ENCODE measurements at regions not wholly inside any gene's neighbourhood (a gene's known extent, or its start where the extent isn't known, plus 50 kb on each side); places are given as distances from the start of the nearest gene placed in this dataset.
A peak's percentile ranks its signal among the peaks of the same experiment; 100 is the strongest.

- no peak for DNase-seq (ENCODE audit: low read depth in 4 of 4, low spot score in 3 of 4)
Observed at GRCh38 chr14:34354556-34354955, 107.5 kb downstream of the SPTSSA start.

GRCh38 chr14:34350903-34351302 is 111.1 kb downstream of the SPTSSA start:
- no peak for DNase-seq (ENCODE audit: low read depth in 4 of 4, low spot score in 3 of 4)

DNA sequence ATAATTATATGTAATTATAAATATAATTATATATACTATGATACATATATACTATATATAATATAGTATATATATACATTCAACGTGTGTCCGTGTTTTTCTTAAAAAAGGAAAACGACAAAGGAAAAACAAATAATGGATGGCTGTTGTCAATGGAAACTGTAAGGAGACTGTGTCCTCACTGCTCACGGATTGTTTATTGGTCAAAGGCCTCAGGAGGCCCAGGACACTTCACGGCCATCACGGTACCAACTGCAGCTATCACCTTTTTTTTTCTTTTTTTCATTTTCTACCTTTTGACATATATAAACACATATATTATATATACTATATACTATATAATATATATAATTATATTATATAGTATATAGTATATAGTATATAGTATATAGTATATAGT is 113.4 kb downstream of the SPTSSA start:
- DNase-seq (ENCODE audit: low read depth in 4 of 4, low spot score in 3 of 4) = no peak

DNA sequence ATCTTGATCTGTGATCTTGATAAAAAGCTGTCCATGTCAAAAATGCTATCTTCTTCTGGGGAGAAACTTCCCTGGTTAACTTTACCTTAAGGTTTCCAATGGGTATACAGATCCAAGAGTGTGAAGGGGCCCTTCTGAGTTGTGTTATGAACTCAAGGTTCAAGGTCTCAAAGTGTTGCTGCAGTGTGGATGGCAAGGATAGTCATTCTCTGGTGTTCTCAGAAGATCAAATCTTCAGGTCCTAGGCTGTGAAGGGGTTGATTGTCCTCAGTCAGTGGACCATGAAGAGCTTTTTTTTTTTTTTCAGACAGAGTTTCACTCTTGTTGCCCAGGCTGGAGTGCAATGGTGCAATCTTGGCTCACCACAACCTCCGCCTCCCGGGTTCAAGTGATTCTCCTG is 114.4 kb downstream of the SPTSSA start:
- no peak for DNase-seq (ENCODE audit: low read depth in 4 of 4, low spot score in 3 of 4)

GRCh38 chr14:34345718-34346465 is 116.1 kb downstream of the SPTSSA start:
- DNase-seq (ENCODE audit: low read depth in 4 of 4, low spot score in 3 of 4) = no peak

DNA sequence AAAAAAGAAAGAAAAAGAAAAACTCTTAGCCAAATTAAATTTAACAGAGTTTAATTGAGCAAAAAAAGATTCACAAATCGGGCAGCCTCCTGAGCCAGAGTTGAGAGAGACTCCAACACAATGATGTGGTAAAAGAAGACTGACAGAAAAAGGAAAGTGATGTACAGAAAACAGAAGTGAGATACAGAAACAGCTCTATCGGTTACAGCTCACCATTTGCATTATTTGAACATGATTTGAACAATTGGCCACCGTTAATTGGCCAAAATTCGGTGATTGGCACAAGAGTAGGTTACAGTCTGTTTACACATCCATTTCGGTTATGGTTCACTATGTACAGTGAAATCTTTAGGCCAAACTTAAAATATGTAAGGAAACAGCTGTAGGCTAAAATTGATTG is 117.7 kb downstream of the SPTSSA start:
- DNase-seq (ENCODE audit: low read depth in 4 of 4, low spot score in 3 of 4) = no peak

DNA sequence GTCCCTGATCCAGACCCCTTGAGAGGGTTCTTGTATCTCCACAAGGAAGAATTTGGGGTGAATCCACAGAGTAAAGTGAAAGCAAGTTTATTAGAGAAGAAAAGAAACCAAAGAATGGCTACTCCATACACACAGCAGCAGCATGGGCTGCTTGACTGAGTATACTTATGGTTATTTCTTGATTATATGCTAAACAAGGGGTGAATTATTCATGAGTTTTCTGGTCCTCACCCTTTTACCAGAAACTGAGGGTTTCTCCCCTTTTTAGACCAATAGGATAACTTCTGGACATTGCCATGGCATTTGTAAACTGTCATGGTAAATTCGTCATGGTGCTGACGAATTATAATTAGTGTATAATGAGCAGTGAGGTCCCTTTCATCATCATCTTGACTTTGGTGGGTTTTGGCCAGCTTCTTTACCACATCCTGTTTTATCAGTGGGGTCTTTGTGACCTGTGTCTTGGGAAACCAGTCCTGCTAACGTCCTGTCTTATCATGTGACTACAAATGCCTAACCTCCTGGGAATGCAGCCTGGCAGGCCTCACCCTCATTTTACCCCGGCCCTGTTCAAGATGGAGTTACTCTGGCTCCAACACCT is 121.9 kb downstream of the SPTSSA start:
- DNase-seq (ENCODE audit: low read depth in 4 of 4, low spot score in 3 of 4) = no peak

- no peak for DNase-seq (ENCODE audit: low read depth in 4 of 4, low spot score in 3 of 4)
Observed at GRCh38 chr14:34338056-34338455, 124.0 kb downstream of the SPTSSA start.

DNA sequence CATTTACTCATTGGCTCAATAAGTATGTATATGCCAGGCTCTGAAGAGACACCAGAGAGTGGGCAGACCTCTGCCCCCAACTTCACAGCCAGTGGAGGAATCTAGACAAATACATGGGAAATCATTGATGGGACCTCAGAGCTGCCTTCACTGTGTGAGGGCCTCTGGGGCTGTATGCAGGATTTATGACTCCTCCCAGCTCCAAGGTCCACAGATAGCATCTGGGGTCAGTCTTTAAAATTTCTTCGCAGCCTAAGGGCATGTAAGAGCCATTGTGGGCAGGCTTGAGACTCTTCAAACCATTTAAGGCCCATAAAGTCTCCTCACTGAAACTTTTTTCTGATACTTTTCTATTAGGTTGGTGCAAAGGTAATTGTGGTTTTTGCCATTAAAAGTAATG is 125.5 kb downstream of the SPTSSA start:
- no peak for DNase-seq (ENCODE audit: low read depth in 4 of 4, low spot score in 3 of 4)

GRCh38 chr14:34335968-34336367 is 126.1 kb downstream of the SPTSSA start:
- no peak for DNase-seq (ENCODE audit: low read depth in 4 of 4, low spot score in 3 of 4)

GRCh38 chr14:34334329-34334728 is 127.7 kb downstream of the SPTSSA start:
- no peak for DNase-seq (ENCODE audit: low read depth in 4 of 4, low spot score in 3 of 4)

DNA sequence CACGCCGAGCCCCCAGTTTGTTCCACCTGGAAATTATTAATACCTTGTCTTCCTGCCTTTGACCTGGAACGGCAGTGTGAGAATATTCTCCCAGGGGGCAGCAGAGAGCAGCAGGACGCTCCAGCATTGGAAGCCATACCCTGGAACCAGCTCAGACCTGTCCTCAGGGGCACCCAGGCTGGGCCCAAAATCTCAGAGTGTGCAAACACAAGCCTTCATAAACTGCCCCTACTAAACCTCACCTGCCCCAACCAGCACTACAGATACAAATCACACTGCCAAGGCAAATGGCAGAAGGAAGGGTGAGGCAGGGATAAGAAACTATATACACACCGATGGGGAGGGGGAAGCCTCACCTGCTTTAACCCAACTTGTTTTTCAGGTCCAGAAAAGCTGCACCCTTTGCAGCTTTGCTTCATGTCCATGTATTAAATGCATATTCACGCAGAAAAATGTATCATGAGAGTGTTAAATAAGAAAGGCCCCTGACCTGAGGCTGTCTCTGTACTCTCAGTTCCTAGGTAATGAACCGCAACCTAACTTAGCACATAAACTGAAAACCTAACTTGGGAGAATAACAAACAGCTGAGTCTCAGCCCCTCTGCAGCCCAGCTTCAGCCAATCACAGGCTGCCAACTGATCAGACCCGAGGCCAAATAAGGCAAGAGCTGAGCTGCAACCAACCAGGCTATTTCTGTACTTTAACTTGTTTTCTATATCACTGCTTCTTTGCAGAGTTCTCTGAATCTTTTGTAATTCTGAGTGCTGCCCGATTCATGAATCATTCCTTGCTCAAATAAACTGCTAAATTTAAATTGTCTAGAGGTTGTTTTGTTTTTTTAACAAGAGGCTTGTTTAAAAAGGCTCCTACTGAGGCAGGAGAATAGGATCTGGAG is 130.1 kb downstream of the SPTSSA start:
- peak in 2 of 4 donors; percentile 28 to 36 for DNase-seq (ENCODE audit: low read depth in 4 of 4, low spot score in 3 of 4)

GRCh38 chr14:34330846-34331245 is 131.2 kb downstream of the SPTSSA start:
- DNase-seq (ENCODE audit: low read depth in 4 of 4, low spot score in 3 of 4) = no peak

DNA sequence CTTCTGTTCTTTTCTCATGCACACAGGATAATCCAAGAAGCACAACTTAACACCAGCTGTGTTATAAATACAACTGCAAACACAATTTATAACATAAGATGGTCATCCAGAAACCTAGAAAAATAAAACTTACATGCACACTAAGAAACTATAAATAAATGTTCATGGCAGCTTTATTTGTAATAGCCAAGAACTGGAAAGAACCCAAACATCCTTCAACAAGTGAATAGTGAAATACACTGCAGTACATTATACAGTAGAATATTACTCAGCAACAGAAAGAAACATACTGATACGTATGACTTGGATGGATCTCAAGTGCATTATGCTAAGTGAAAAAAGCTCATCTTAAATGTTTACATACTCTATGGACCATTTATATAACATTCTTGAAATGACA is 132.7 kb downstream of the SPTSSA start:
- no peak for DNase-seq (ENCODE audit: low read depth in 4 of 4, low spot score in 3 of 4)

DNA sequence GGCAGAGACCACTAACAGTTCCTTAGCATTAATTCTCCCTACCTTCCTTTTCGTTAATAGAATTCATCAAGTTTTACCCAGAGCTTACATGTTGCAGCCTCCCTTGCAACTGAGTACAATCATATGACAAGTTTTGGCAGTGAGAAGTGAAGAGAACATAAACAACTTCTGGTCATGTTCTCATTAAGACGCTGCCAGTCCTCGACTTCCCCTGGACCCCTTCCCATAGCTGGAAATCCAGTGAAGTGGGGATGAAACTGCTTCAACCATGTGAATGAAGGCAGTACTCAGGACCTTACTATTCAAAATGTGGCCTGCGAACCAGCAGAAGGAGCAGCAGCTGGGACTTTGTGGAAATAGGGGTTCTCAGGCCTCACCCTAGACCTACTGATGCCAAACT is 133.9 kb downstream of the SPTSSA start:
- no peak for DNase-seq (ENCODE audit: low read depth in 4 of 4, low spot score in 3 of 4)

DNA sequence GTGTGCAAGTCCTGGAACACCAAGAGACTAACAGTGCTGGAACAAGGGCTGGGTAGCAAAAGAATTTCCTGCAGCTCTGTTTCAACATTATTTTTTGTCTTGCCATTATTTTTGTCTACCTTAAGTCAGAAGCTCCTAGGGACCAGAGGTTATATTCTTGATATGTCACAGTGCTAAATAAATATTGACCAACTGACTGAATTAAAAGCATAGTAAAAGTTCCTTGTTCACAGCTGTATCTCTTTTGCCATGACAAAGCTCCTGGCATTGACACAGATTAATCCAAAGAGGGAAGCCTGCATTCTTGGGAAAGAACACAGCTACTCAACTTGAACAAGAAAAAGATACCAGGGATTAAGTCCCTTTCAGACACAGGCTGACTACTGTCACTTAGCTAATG is 136.5 kb downstream of the SPTSSA start:
- no peak for DNase-seq (ENCODE audit: low read depth in 4 of 4, low spot score in 3 of 4)

- no peak for DNase-seq (ENCODE audit: low read depth in 4 of 4, low spot score in 3 of 4)
Observed at GRCh38 chr14:34324363-34324795, 137.7 kb downstream of the SPTSSA start.

GRCh38 chr14:34322940-34323418 is 139.1 kb downstream of the SPTSSA start:
- no peak for DNase-seq (ENCODE audit: low read depth in 4 of 4, low spot score in 3 of 4)

DNA sequence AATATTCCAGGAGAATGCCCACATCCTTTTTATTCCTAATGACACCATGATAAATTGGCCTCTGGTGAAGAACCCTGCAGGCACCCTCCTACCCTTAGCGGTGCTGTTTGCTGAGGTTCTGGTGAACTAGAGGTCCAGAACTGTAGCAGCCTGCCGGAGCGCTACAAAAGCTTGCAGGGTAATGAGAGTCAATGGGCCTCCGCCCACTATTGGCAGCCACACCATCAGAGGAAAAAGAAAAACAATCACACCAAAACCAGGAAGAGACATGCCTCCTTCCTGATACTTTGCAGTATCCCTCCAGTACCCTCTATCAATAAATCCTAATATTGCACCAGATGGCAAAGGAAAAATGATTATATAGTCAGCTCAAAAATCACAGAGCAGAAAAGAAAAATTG is 142.9 kb downstream of the SPTSSA start:
- DNase-seq (ENCODE audit: low read depth in 4 of 4, low spot score in 3 of 4) = no peak

- DNase-seq (ENCODE audit: low read depth in 4 of 4, low spot score in 3 of 4) = no peak
Observed at GRCh38 chr14:34318014-34318413, 144.0 kb downstream of the SPTSSA start.

DNA sequence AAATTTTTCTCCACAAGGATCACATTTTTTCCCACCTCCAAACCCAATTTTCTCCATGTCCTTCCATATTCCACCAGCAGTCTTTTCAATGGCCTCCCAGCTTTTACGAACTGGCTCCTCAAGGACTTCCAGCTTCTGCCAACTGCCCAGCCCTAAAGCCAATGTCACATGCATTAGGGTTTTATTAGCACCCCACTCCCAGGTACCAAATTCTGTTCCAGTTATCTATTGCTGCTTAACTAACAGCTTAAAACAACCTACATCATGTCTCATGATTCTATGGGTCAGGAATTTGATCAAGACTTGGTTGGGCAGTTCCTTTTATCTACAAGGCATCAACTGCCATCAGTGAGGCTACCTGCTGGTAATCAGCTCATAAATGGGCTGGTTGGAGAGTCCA is 151.3 kb downstream of the SPTSSA start:
- no peak for DNase-seq (ENCODE audit: low read depth in 4 of 4, low spot score in 3 of 4)
